Mesenchymal stem cell (in vitro differentiated cells and primary cell): ENCODE measurements at regions not wholly inside any gene's neighbourhood (a gene's known extent, or its start where the extent isn't known, plus 50 kb on each side); places are given as distances from the start of the nearest gene placed in this dataset.

Experiments used
- DNase-seq: peaks from one replicate; pipeline ENCODE4 v3.0.0-alpha.2; 2013
- H2AFZ ChIP-seq: one replicate; pipeline ENCODE4 v1.6.1; 2013; ENCODE audit warnings: low read depth, mild to moderate bottlenecking, control low read depth, inconsistent platforms, low read length, moderate library complexity
- H2AK5ac ChIP-seq: 2 replicates; pipeline ENCODE4 v1.6.1; 2013; ENCODE audit warnings: low read length, moderate library complexity, mild to moderate bottlenecking, inconsistent platforms; ENCODE audit not compliant: severe bottlenecking
- H2BK120ac ChIP-seq: one replicate; pipeline ENCODE4 v1.6.1; 2013; ENCODE audit warnings: low read depth, mild to moderate bottlenecking, inconsistent platforms, low read length, moderate library complexity
- H2BK12ac ChIP-seq, 2 experiments: one replicate each; pipeline ENCODE4 v1.6.1; 2013; ENCODE audit warnings: inconsistent platforms in 2 of 2, low read length in 2 of 2, mild to moderate bottlenecking in 2 of 2, moderate library complexity in 2 of 2, control low read depth in 1 of 2
- H2BK15ac ChIP-seq: one replicate; pipeline ENCODE4 v1.6.1; 2013; ENCODE audit warnings: mild to moderate bottlenecking, low read depth, inconsistent platforms; ENCODE audit not compliant: poor library complexity, severe bottlenecking
- H2BK5ac ChIP-seq: 2 replicates; pipeline ENCODE4 v1.6.1; 2013; ENCODE audit warnings: low read depth, mild to moderate bottlenecking, low read length, control low read depth, inconsistent platforms; ENCODE audit not compliant: poor library complexity, severe bottlenecking
- H3K14ac ChIP-seq, 2 experiments: one replicate each; pipeline ENCODE4 v1.6.1; 2013; ENCODE audit warnings: inconsistent platforms in 2 of 2, low read length in 2 of 2, control low read depth in 1 of 2, mild to moderate bottlenecking in 1 of 2, moderate library complexity in 1 of 2
- H3K18ac ChIP-seq, 2 experiments: one replicate each; pipeline ENCODE4 v1.6.1; 2013; ENCODE audit warnings: inconsistent platforms in 2 of 2, low read length in 2 of 2, control low read depth in 1 of 2, low read depth in 1 of 2, mild to moderate bottlenecking in 1 of 2
- H3K23ac ChIP-seq, 2 experiments: one replicate each; pipeline ENCODE4 v1.6.1; 2013; ENCODE audit warnings: inconsistent platforms in 2 of 2, low read length in 2 of 2, mild to moderate bottlenecking in 2 of 2, moderate library complexity in 2 of 2, control low read depth in 1 of 2
- H3K27ac ChIP-seq: 2 replicates; pipeline ENCODE4 v1.5.1; 2013; ENCODE audit warnings: mild to moderate bottlenecking, moderate library complexity, low read length, control low read depth, inconsistent platforms; ENCODE audit not compliant: poor library complexity, severe bottlenecking
- H3K27me3 ChIP-seq, 2 experiments: 2 replicates each; pipeline versions ENCODE4 v1.6.1 to v1.7.0; 2013; ENCODE audit warnings: low read length in 2 of 2, mild to moderate bottlenecking in 2 of 2, moderate library complexity in 2 of 2, control low read depth in 1 of 2, inconsistent platforms in 1 of 2; ENCODE audit not compliant: control insufficient read depth in 1 of 2, insufficient read depth in 1 of 2
- H3K36me3 ChIP-seq, 2 experiments: 2 replicates each; pipeline versions ENCODE4 v1.6.1 to v1.7.0; 2013; ENCODE audit warnings: low read length in 2 of 2, control low read depth in 1 of 2, inconsistent platforms in 1 of 2, low read depth in 1 of 2, mild to moderate bottlenecking in 1 of 2; ENCODE audit not compliant: insufficient read depth in 2 of 2, control insufficient read depth in 1 of 2
- H3K4ac ChIP-seq, 2 experiments: one replicate each; pipeline ENCODE4 v1.6.1; 2013; ENCODE audit warnings: inconsistent platforms in 2 of 2, low read length in 2 of 2, mild to moderate bottlenecking in 2 of 2, moderate library complexity in 2 of 2, control low read depth in 1 of 2, low read depth in 1 of 2
- H3K4me1 ChIP-seq: 2 replicates; pipeline ENCODE4 v1.6.1; 2013; ENCODE audit warnings: low read depth, low read length, control low read depth; ENCODE audit not compliant: control insufficient read depth, insufficient read depth
- H3K4me2 ChIP-seq: 2 replicates; pipeline ENCODE4 v1.6.1; 2013; ENCODE audit warnings: low read length, mild to moderate bottlenecking, inconsistent platforms; ENCODE audit not compliant: poor library complexity, severe bottlenecking
- H3K4me3 ChIP-seq, 2 experiments: 2 replicates each; pipeline versions ENCODE4 v1.5.1 to v1.7.0; 2013; ENCODE audit warnings: low read length in 2 of 2, mild to moderate bottlenecking in 2 of 2, control low read depth in 1 of 2, low read depth in 1 of 2; ENCODE audit not compliant: insufficient read depth in 1 of 2
- H3K79me1 ChIP-seq: replicated peaks from 2 replicates; pipeline ENCODE4 v1.6.1; 2013; ENCODE audit warnings: mild to moderate bottlenecking, control low read depth, low read length, inconsistent platforms; ENCODE audit not compliant: poor library complexity, severe bottlenecking
- H3K9ac ChIP-seq: 2 replicates; pipeline ENCODE4 v1.7.0; 2013; ENCODE audit warnings: mild to moderate bottlenecking, low read length, moderate library complexity
- H3K9me3 ChIP-seq: 2 replicates; pipeline ENCODE4 v1.7.0; 2013; ENCODE audit warnings: mild to moderate bottlenecking, low read length; ENCODE audit not compliant: control insufficient read depth
- H4K8ac ChIP-seq: one replicate; pipeline ENCODE4 v1.6.1; 2013; ENCODE audit warnings: inconsistent platforms, mild to moderate bottlenecking, low read length, moderate library complexity
- H4K91ac ChIP-seq: one replicate; pipeline ENCODE4 v1.6.1; 2013; ENCODE audit warnings: mild to moderate bottlenecking, low read length, inconsistent platforms
- WGBS: methylation state at CpG from one replicate; pipeline ENCODE4 v1.1.7; 2013; ENCODE audit warnings: mixed read lengths; 5-methylcytosine and 5-hydroxymethylcytosine counted together

- H4K91ac ChIP-seq, result no peak overlapping the region
- no peak overlapping the region for H3K4me3 ChIP-seq
- no peaks in the 10 kb centered on the region for H3K9me3 ChIP-seq
- no peak overlapping the region for H2AK5ac ChIP-seq
- H2BK5ac ChIP-seq, result no peak overlapping the region
- H3K27ac ChIP-seq, result no peak overlapping the region
- no peak overlapping the region for H3K9ac ChIP-seq
- no peak overlapping the region for H2AFZ ChIP-seq
- H3K4me1 ChIP-seq, result peaks cover 9% of the 10 kb centered on the region
- H2BK12ac ChIP-seq, result no peak overlapping the region
- H3K36me3 ChIP-seq, result no peaks in the 10 kb centered on the region
- DNase-seq, result no peak
- H4K8ac ChIP-seq, result no peak overlapping the region
- H3K23ac ChIP-seq, result no peak overlapping the region
- no peak overlapping the region for H3K14ac ChIP-seq
- H3K4me2 ChIP-seq, result no peak overlapping the region
- H3K27me3 ChIP-seq, result peaks cover 20 to 45% of the 10 kb centered on the region in 2 experiments
- H2BK15ac ChIP-seq, result no peak overlapping the region
- 80% methylated on average over 4 of the region's 5 CpGs for WGBS
- no peaks in the 10 kb centered on the region for H3K79me1 ChIP-seq
- no peak overlapping the region for H3K18ac ChIP-seq
- H2BK120ac ChIP-seq, result no peak overlapping the region
- H3K4ac ChIP-seq, result no peak overlapping the region
These were observed 74.1 kb downstream of the CTAGE1 start for GRCh38 chr18:22343613-22344012.

GRCh38 chr18:22342625-22343024, 75.1 kb downstream of the CTAGE1 start:
- WGBS, result 81% methylated on average over 3 of the region's 4 CpGs
- no peak overlapping the region for H3K9ac ChIP-seq
- DNase-seq, result peak; percentile 50

GRCh38 chr18:22340331-22340730, 77.4 kb downstream of the CTAGE1 start:
- Histone ChIP-seq H3K9ac (no peak overlapping the region), H3K79me1 (no peaks in the 10 kb centered on the region), H4K8ac (no peak overlapping the region), H3K14ac (no peak overlapping the region), H3K4me1 (no peaks in the 10 kb centered on the region), H2BK120ac (no peak overlapping the region), H3K4me3 (no peak overlapping the region), H4K91ac (no peak overlapping the region), H2BK15ac (no peak overlapping the region), H2AK5ac (no peak overlapping the region), H3K36me3 (no peaks in the 10 kb centered on the region), H2BK5ac (no peak overlapping the region), H3K9me3 (no peaks in the 10 kb centered on the region), H3K4ac (no peak overlapping the region), H2BK12ac (no peak overlapping the region), H3K18ac (no peak overlapping the region), H3K23ac (no peak overlapping the region), H3K27ac (no peak overlapping the region), H3K27me3 (peaks cover 18 to 50% of the 10 kb centered on the region in 2 experiments), H2AFZ (no peak overlapping the region), H3K4me2 (no peak overlapping the region)
- WGBS, result 75% methylated on average over 3 of the region's 3 CpGs
- no peak for DNase-seq

More at GRCh38 chr18:22342625-22343024, 75.1 kb downstream of the CTAGE1 start:
- Histone ChIP-seq H3K27me3 (peaks cover 18 to 50% of the 10 kb centered on the region in 2 experiments), H3K9me3 (no peaks in the 10 kb centered on the region), H3K79me1 (no peaks in the 10 kb centered on the region), H4K91ac (no peak overlapping the region), H2BK15ac (no peak overlapping the region), H2BK5ac (no peak overlapping the region), H2BK120ac (no peak overlapping the region), H3K4ac (no peak overlapping the region), H3K18ac (no peak overlapping the region), H3K4me2 (no peak overlapping the region), H3K4me1 (peaks cover 4% of the 10 kb centered on the region), H2AFZ (no peak overlapping the region), H3K23ac (no peak overlapping the region), H3K14ac (no peak overlapping the region), H3K27ac (no peak overlapping the region), H3K36me3 (no peaks in the 10 kb centered on the region), H4K8ac (no peak overlapping the region), H3K4me3 (no peak overlapping the region), H2BK12ac (no peak overlapping the region), H2AK5ac (no peak overlapping the region)

GRCh38 chr18:22339913-22340312, 77.8 kb downstream of the CTAGE1 start:
- Histone ChIP-seq H3K4me1 (no peaks in the 10 kb centered on the region), H4K8ac (no peak overlapping the region), H2BK5ac (no peak overlapping the region), H3K27me3 (peaks cover 18 to 48% of the 10 kb centered on the region in 2 experiments), H3K9ac (no peak overlapping the region), H3K4ac (no peak overlapping the region), H3K9me3 (no peaks in the 10 kb centered on the region), H3K36me3 (no peaks in the 10 kb centered on the region), H2BK12ac (no peak overlapping the region), H3K4me3 (no peak overlapping the region), H2AFZ (no peak overlapping the region), H2BK120ac (no peak overlapping the region), H3K18ac (no peak overlapping the region), H4K91ac (no peak overlapping the region), H3K4me2 (no peak overlapping the region), H3K14ac (no peak overlapping the region), H2BK15ac (no peak overlapping the region), H3K27ac (no peak overlapping the region), H2AK5ac (no peak overlapping the region), H3K79me1 (no peaks in the 10 kb centered on the region), H3K23ac (no peak overlapping the region)
- DNase-seq, result no peak
- WGBS, result 83% methylated on average over 4 of the region's 4 CpGs
